ENCODE measurements at regions not wholly inside any gene's neighbourhood (a gene's known extent, or its start where the extent isn't known, plus 50 kb on each side); places are given as distances from the start of the nearest gene placed in this dataset.

GRCh38 chr14:42671636-42672035 lies 1065.0 kb downstream of the LRFN5 start:
- ChIA-PET POLR2A (no interaction called here), CTCF (no interaction called here)
- H3K9me3 Mint-ChIP-seq (ENCODE audit: unreplicated experiment): no peaks in the 10 kb centered on the region
- TF ChIP-seq, protein P1, sequence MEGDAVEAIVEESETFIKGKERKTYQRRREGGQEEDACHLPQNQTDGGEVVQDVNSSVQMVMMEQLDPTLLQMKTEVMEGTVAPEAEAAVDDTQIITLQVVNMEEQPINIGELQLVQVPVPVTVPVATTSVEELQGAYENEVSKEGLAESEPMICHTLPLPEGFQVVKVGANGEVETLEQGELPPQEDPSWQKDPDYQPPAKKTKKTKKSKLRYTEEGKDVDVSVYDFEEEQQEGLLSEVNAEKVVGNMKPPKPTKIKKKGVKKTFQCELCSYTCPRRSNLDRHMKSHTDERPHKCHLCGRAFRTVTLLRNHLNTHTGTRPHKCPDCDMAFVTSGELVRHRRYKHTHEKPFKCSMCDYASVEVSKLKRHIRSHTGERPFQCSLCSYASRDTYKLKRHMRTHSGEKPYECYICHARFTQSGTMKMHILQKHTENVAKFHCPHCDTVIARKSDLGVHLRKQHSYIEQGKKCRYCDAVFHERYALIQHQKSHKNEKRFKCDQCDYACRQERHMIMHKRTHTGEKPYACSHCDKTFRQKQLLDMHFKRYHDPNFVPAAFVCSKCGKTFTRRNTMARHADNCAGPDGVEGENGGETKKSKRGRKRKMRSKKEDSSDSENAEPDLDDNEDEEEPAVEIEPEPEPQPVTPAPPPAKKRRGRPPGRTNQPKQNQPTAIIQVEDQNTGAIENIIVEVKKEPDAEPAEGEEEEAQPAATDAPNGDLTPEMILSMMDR (IDR thresholded peaks at IDR 0.05; ENCODE audit: insufficient read depth in 1 of 2, low read depth in 1 of 2, low read length in 1 of 2, severe bottlenecking in 1 of 2, unreplicated experiment in 1 of 2): no peak
- Histone ChIP-seq H3K4me3 (ENCODE audit: low read depth, low read length) (no peak overlapping the region), H3K9me3 (no peaks in the 10 kb centered on the region), H3K27me3 (replicated peaks; ENCODE audit: control insufficient read depth, insufficient read depth, low read length) (no peaks in the 10 kb centered on the region), H3K36me3 (ENCODE audit: control insufficient read depth, insufficient read depth, low read length) (no peaks in the 10 kb centered on the region), H3K4me1 (no peaks in the 10 kb centered on the region)
- H3K4me3 Mint-ChIP-seq (ENCODE audit: unreplicated experiment): no peak overlapping the region
- no peaks in the 10 kb centered on the region for H3K4me1 Mint-ChIP-seq (ENCODE audit: low read depth, unreplicated experiment)
- H3K36me3 Mint-ChIP-seq (ENCODE audit: insufficient read depth, unreplicated experiment): no peaks in the 10 kb centered on the region
- no peak overlapping the region for H3K27ac Mint-ChIP-seq (ENCODE audit: unreplicated experiment)
- no peaks in the 10 kb centered on the region for H3K27me3 Mint-ChIP-seq (ENCODE audit: insufficient read depth, unreplicated experiment)
- BruUV-seq (replicated peaks): no TSS peak
- intact Hi-C loops (cut with micrococcal nuclease; ENCODE audit: unreplicated experiment): no loop called here
- no peak for DNase-seq

GRCh38 chr14:42665083-42665482 lies 1058.4 kb downstream of the LRFN5 start:
- Histone ChIP-seq H3K36me3 (ENCODE audit: control insufficient read depth, insufficient read depth, low read length) (no peaks in the 10 kb centered on the region), H3K4me1 (no peaks in the 10 kb centered on the region), H3K27me3 (replicated peaks; ENCODE audit: control insufficient read depth, insufficient read depth, low read length) (no peaks in the 10 kb centered on the region), H3K4me3 (ENCODE audit: low read depth, low read length) (no peak overlapping the region), H3K9me3 (no peaks in the 10 kb centered on the region)
- BruUV-seq (replicated peaks): no TSS peak
- POLR2A ChIA-PET: no interaction called here
- Mint-ChIP-seq H3K27me3 (ENCODE audit: insufficient read depth, unreplicated experiment) (no peaks in the 10 kb centered on the region), H3K4me1 (ENCODE audit: low read depth, unreplicated experiment) (no peaks in the 10 kb centered on the region), H3K27ac (ENCODE audit: unreplicated experiment) (no peak overlapping the region), H3K9me3 (ENCODE audit: unreplicated experiment) (no peaks in the 10 kb centered on the region), H3K4me3 (ENCODE audit: unreplicated experiment) (no peak overlapping the region), H3K36me3 (ENCODE audit: insufficient read depth, unreplicated experiment) (no peaks in the 10 kb centered on the region)
- TF ChIP-seq, protein P1 (IDR thresholded peaks at IDR 0.05; ENCODE audit: insufficient read depth in 1 of 2, low read depth in 1 of 2, low read length in 1 of 2, severe bottlenecking in 1 of 2, unreplicated experiment in 1 of 2): no peak
- CTCF ChIA-PET: no interaction called here
- DNase-seq: no peak
- intact Hi-C loops (cut with micrococcal nuclease; ENCODE audit: unreplicated experiment): no loop called here

- Mint-ChIP-seq H3K36me3 (ENCODE audit: insufficient read depth, unreplicated experiment) (no peaks in the 10 kb centered on the region), H3K4me1 (ENCODE audit: low read depth, unreplicated experiment) (no peaks in the 10 kb centered on the region), H3K27me3 (ENCODE audit: insufficient read depth, unreplicated experiment) (no peaks in the 10 kb centered on the region), H3K27ac (ENCODE audit: unreplicated experiment) (no peak overlapping the region), H3K4me3 (ENCODE audit: unreplicated experiment) (no peak overlapping the region), H3K9me3 (ENCODE audit: unreplicated experiment) (no peaks in the 10 kb centered on the region)
- Histone ChIP-seq H3K4me3 (ENCODE audit: low read depth, low read length) (no peak overlapping the region), H3K36me3 (ENCODE audit: control insufficient read depth, insufficient read depth, low read length) (no peaks in the 10 kb centered on the region), H3K27me3 (replicated peaks; ENCODE audit: control insufficient read depth, insufficient read depth, low read length) (no peaks in the 10 kb centered on the region), H3K4me1 (no peaks in the 10 kb centered on the region), H3K9me3 (no peaks in the 10 kb centered on the region)
- ChIA-PET CTCF (no interaction called here), POLR2A (no interaction called here)
- intact Hi-C loops (cut with micrococcal nuclease; ENCODE audit: unreplicated experiment): no loop called here
- TF ChIP-seq, protein P1 (IDR thresholded peaks at IDR 0.05; ENCODE audit: insufficient read depth in 1 of 2, low read depth in 1 of 2, low read length in 1 of 2, severe bottlenecking in 1 of 2, unreplicated experiment in 1 of 2): no peak
- DNase-seq: no peak
- no TSS peak for BruUV-seq (replicated peaks)
Observed at GRCh38 chr14:42664190-42664589, 1057.5 kb downstream of the LRFN5 start.

Data from Caco-2 (cell line).